HepG2 (cell line): ENCODE measurements at regions not wholly inside any gene's neighbourhood (a gene's known extent, or its start where the extent isn't known, plus 50 kb on each side); places are given as distances from the start of the nearest gene placed in this dataset.

Experiments used
- ATF3 ChIP-seq: sonication (generic); formaldehyde crosslinking; IDR thresholded peaks from 2 replicates; pipeline ENCODE4 v1.4.0; 2020; ENCODE audit warnings: missing genetic modification reagents
- DNMT3B ChIP-seq: conservative IDR thresholded peaks from 2 replicates; pipeline ENCODE4 v1.6.1; 2016; ENCODE audit warnings: missing biosample characterization, control low read depth
- IRF9 ChIP-seq: sonication (generic); formaldehyde crosslinking; IDR thresholded peaks from 2 replicates; pipeline ENCODE4 v1.8.0; 2022; ENCODE audit warnings: missing genetic modification reagents, mild to moderate bottlenecking, borderline replicate concordance
- NPAS2 ChIP-seq: sonication (generic); formaldehyde crosslinking; IDR thresholded peaks from 2 replicates; pipeline ENCODE4 v1.8.0; 2022; ENCODE audit warnings: mild to moderate bottlenecking, missing genetic modification reagents, borderline replicate concordance
- TCF12 ChIP-seq, 2 experiments: fragments of 450-650 bp in 1 of 2; sonication (generic) in 1 of 2; formaldehyde crosslinking in 1 of 2; IDR thresholded peaks; 2 replicates each; pipeline versions ENCODE4 v1.6.1 to v1.8.0; 2017 to 2022; ENCODE audit warnings: antibody characterized with exemption in 1 of 2, mild to moderate bottlenecking in 1 of 2, missing genetic modification reagents in 1 of 2, moderate library complexity in 1 of 2
- ZFP41 ChIP-seq: sonication (generic); formaldehyde crosslinking; IDR thresholded peaks from 2 replicates; pipeline ENCODE4 v1.4.0; 2020; ENCODE audit warnings: mild to moderate bottlenecking, missing genetic modification reagents, borderline replicate concordance
- ZNF20 ChIP-seq: sonication (generic); formaldehyde crosslinking; IDR thresholded peaks from 2 replicates; pipeline ENCODE4 v1.4.0; 2020; ENCODE audit warnings: mild to moderate bottlenecking, moderate library complexity, missing genetic modification reagents
- ZNF264 ChIP-seq: sonication (generic); formaldehyde crosslinking; IDR thresholded peaks from 2 replicates; pipeline ENCODE4 v1.4.0; 2020; ENCODE audit warnings: missing genetic modification reagents
- ZNF318 ChIP-seq: sonication (generic); formaldehyde crosslinking; IDR thresholded peaks from 2 replicates; pipeline ENCODE4 v1.4.0; 2020; ENCODE audit warnings: mild to moderate bottlenecking, missing genetic modification reagents
- ZNF512 ChIP-seq: sonication (generic); formaldehyde crosslinking; IDR thresholded peaks from 2 replicates; pipeline ENCODE4 v1.4.0; 2020; ENCODE audit warnings: mild to moderate bottlenecking, missing genetic modification reagents

GRCh38 chr17:70609566-70609965 lies 440.2 kb downstream of the KCNJ2 start (continued):
- no peak for TF ChIP-seq ZNF318 (CRISPR knock-in tag)
- no peak for TF ChIP-seq NPAS2
- TF ChIP-seq IRF9 (CRISPR knock-in tag): no peak
- no peak for TF ChIP-seq ZNF20 (CRISPR knock-in tag)
- TF ChIP-seq ZFP41 (CRISPR knock-in tag): no peak
- no peak for TF ChIP-seq DNMT3B
- TF ChIP-seq ZNF264 (CRISPR knock-in tag): no peak
- no peak for TF ChIP-seq ZNF512 (CRISPR knock-in tag)
- TF ChIP-seq TCF12 (IDR thresholded peaks at IDR 0.05): no peak
- TF ChIP-seq TCF12 (CRISPR knock-in tag; IDR thresholded peaks at IDR 0.05): no peak
- TF ChIP-seq ATF3: no peak
